Thyroid gland (tissue), 4 donors: ENCODE measurements at regions not wholly inside any gene's neighbourhood (a gene's known extent, or its start where the extent isn't known, plus 50 kb on each side); places are given as distances from the start of the nearest gene placed in this dataset.

Source experiments
- CTCF ChIP-seq, 6 experiments: fragments of 200-600 bp in 3 of 6; fragments of 450-650 bp in 3 of 6; sonication (generic) in 3 of 6; IDR thresholded peaks; one replicate each; pipeline ENCODE4 v1.5.1; 2016 to 2019; ENCODE audit warnings: antibody characterized with exemption in 6 of 6, mild to moderate bottlenecking in 2 of 6, inconsistent platforms in 1 of 6, moderate library complexity in 1 of 6
- POLR2A ChIP-seq, 2 donors: fragments of 450-650 bp; IDR thresholded peaks; one replicate each; pipeline ENCODE4 v1.6.1; 2017; ENCODE audit warnings: antibody characterized with exemption in 2 of 2, mild to moderate bottlenecking in 2 of 2, moderate library complexity in 1 of 2

- no peak for TF ChIP-seq CTCF (IDR thresholded peaks at IDR 0.05)
- no peak for TF ChIP-seq POLR2A (IDR thresholded peaks at IDR 0.05)
Observed at GRCh38 chr5:135151256-135151655, 117.2 kb upstream of the PITX1 start.
